Astrocyte of the spinal cord (primary cell): ENCODE measurements at regions not wholly inside any gene's neighbourhood (a gene's known extent, or its start where the extent isn't known, plus 50 kb on each side); places are given as distances from the start of the nearest gene placed in this dataset.

Experiments
- DNase-seq: peaks from one replicate; pipeline ENCODE4 v3.0.0; 2011; ENCODE audit warnings: low read depth, low spot score
- H3K4me3 ChIP-seq: 2 replicates; pipeline ENCODE4 v1.5.1; 2011; ENCODE audit warnings: low read depth, mild to moderate bottlenecking, low read length, moderate library complexity
- in situ Hi-C: cut with HindIII; loops from 2 replicates; pipeline ENCODE4 v1.10.0; 2017; ENCODE audit warnings: low sequenced_read_pairs
- TF ChIP-seq, protein P1 (sequence below): IDR thresholded peaks from 2 replicates; pipeline ENCODE4 v1.5.1; 2012; ENCODE audit warnings: low read depth, mild to moderate bottlenecking, low read length, inconsistent platforms

DNA sequence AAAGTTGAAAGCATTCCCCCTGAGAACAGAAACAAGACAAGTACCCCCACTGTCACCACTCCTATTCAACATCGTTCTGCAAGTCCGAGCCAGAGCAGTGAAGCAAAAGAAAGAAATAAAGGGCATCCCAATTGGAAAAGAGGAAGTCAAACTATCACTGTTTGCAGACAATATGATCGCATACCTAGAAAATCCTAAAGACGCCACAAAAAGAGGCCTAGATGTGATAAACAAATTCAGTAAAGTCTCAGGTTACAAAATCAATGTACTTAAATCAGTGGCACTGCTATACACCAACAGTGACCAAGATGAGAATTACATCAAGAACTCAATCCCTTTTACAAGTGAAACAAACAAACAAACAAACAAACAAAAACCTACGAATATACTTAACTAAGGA lies 87.7 kb upstream of the COCH start:
- TF ChIP-seq, protein P1, sequence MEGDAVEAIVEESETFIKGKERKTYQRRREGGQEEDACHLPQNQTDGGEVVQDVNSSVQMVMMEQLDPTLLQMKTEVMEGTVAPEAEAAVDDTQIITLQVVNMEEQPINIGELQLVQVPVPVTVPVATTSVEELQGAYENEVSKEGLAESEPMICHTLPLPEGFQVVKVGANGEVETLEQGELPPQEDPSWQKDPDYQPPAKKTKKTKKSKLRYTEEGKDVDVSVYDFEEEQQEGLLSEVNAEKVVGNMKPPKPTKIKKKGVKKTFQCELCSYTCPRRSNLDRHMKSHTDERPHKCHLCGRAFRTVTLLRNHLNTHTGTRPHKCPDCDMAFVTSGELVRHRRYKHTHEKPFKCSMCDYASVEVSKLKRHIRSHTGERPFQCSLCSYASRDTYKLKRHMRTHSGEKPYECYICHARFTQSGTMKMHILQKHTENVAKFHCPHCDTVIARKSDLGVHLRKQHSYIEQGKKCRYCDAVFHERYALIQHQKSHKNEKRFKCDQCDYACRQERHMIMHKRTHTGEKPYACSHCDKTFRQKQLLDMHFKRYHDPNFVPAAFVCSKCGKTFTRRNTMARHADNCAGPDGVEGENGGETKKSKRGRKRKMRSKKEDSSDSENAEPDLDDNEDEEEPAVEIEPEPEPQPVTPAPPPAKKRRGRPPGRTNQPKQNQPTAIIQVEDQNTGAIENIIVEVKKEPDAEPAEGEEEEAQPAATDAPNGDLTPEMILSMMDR = no peak
- no peak for DNase-seq
- in situ Hi-C loops = no loop called here
- no peak overlapping the region for H3K4me3 ChIP-seq

DNA sequence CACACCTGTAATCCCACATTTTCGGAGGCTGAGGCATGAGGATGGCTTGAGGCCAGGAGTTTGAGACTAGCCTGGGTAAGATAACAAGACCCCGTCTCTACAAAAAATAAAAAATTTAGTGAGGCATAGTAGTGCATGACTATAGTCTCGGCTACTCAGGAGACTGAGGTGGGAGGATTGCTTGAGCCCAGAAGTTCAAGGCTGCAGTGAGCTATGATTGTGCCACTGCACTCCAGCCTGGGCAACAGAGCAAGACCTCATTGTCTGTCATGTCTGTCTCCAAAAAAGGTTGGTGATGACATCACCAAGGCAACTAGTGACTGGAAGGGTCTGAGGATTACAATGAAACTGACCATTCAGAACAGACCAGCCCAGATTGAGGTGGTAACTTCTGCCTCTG lies 83.5 kb upstream of the COCH start:
- TF ChIP-seq, protein P1 = no peak
- H3K4me3 ChIP-seq = no peak overlapping the region
- no peak for DNase-seq
- in situ Hi-C loops = no loop called here

GRCh38 chr14:30791522-30792351 lies 82.6 kb upstream of the COCH start:
- in situ Hi-C loops = no loop called here
- TF ChIP-seq, protein P1 = no peak
- no peak for DNase-seq
- no peak overlapping the region for H3K4me3 ChIP-seq

- no peak for DNase-seq
- H3K4me3 ChIP-seq = no peak overlapping the region
- TF ChIP-seq, protein P1 = no peak
- in situ Hi-C loops = no loop called here
These were observed 77.7 kb upstream of the COCH start for GRCh38 chr14:30796707-30797106.

GRCh38 chr14:30798516-30798915 lies 75.8 kb upstream of the COCH start:
- TF ChIP-seq, protein P1 = no peak
- in situ Hi-C loops = no loop called here
- no peak for DNase-seq
- H3K4me3 ChIP-seq = no peak overlapping the region

DNA sequence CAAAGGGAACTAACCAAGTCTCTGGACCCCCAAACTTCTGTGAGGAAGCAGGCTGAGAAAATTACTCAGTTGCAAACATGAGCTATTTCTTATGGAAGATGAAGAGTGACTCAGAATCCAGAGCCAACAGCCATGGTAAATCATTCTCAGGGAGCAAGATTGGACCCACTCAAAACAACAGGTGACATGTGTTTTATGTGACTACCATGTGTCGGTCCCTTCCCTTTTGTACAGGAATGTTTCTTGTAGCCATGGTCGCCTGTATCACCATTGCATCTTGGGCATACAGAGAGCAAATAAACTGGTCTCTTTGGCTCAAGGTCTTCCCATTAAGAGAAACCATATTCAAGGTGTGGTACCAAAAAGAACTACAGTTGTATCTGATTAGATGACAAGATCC lies 75.4 kb upstream of the COCH start:
- H3K4me3 ChIP-seq = no peak overlapping the region
- no peak for DNase-seq
- in situ Hi-C loops = no loop called here
- TF ChIP-seq, protein P1 = no peak

DNA sequence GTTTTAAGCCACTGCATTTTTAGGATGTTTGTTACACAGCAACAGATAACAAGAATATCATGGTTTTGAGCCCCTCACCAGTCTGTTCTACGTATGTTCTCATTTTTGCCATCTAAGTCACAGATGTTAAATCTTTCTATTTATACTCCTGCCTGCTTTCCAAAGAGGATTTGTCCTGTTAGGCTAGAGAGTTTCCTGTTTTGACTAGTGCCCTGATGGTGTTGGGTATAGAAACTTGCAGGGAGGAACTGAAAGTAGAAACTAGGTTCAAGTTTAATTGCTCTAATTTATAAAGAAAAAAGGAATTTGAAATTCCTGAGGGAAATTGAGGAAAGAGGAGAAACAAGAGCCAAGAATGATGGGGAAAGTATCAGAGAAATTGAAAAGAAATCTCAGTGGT lies 74.4 kb upstream of the COCH start:
- in situ Hi-C loops = no loop called here
- no peak for DNase-seq
- TF ChIP-seq, protein P1 = no peak
- no peak overlapping the region for H3K4me3 ChIP-seq
